Astrocyte of the spinal cord (primary cell): ENCODE measurements at regions not wholly inside any gene's neighbourhood (a gene's known extent, or its start where the extent isn't known, plus 50 kb on each side); places are given as distances from the start of the nearest gene placed in this dataset.

Experiments used
- DNase-seq: peaks from one replicate; pipeline ENCODE4 v3.0.0; 2011; ENCODE audit warnings: low read depth, low spot score
- H3K4me3 ChIP-seq: 2 replicates; pipeline ENCODE4 v1.5.1; 2011; ENCODE audit warnings: low read depth, mild to moderate bottlenecking, low read length, moderate library complexity
- in situ Hi-C: cut with HindIII; loops from 2 replicates; pipeline ENCODE4 v1.10.0; 2017; ENCODE audit warnings: low sequenced_read_pairs
- TF ChIP-seq, protein P1 (sequence below): IDR thresholded peaks from 2 replicates; pipeline ENCODE4 v1.5.1; 2012; ENCODE audit warnings: low read depth, mild to moderate bottlenecking, low read length, inconsistent platforms

DNA sequence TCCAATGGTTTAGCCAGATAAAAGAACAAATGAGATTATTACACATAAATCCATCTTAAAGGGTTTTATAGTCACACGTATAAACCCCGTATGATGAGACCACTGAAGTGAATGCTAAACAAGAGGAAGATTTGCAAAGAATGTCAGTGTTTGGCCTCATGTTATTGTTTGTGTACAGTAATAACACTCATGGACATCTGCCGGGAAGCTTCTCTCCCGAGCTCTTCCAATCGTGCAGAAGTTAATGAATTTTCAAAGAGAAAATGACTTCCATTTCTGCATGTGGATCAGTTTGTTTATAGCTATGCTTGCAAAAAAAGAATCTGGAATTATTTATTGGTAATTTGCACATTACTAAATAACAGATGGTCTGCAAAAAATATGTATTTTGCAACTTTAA lies 88.5 kb upstream of the APCDD1 start:
- H3K4me3 ChIP-seq = no peak overlapping the region
- DNase-seq = no peak
- in situ Hi-C loops = no loop called here
- TF ChIP-seq, protein P1, sequence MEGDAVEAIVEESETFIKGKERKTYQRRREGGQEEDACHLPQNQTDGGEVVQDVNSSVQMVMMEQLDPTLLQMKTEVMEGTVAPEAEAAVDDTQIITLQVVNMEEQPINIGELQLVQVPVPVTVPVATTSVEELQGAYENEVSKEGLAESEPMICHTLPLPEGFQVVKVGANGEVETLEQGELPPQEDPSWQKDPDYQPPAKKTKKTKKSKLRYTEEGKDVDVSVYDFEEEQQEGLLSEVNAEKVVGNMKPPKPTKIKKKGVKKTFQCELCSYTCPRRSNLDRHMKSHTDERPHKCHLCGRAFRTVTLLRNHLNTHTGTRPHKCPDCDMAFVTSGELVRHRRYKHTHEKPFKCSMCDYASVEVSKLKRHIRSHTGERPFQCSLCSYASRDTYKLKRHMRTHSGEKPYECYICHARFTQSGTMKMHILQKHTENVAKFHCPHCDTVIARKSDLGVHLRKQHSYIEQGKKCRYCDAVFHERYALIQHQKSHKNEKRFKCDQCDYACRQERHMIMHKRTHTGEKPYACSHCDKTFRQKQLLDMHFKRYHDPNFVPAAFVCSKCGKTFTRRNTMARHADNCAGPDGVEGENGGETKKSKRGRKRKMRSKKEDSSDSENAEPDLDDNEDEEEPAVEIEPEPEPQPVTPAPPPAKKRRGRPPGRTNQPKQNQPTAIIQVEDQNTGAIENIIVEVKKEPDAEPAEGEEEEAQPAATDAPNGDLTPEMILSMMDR = no peak

DNA sequence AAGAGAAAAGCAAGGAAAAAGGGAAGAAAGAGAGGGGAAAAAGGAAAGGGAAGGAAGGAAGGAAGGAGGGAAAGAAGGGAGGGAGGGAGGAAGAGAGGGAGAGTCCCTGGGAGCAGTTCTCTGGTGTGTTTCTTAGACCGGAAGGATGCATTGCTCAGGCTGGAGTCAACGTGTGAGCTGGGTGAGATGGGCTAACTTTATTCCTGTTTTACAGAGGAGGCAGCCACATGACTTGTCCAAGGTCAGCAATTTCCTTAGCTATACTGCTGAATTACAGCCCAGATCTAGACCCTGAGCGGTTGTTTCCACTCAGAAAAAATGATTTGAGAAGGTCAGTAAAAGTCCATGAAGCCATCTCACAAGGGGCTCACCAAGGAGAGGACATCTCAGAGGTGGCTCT lies 86.6 kb upstream of the APCDD1 start:
- no peak for DNase-seq
- no peak overlapping the region for H3K4me3 ChIP-seq
- in situ Hi-C loops = no loop called here
- TF ChIP-seq, protein P1 = no peak

DNA sequence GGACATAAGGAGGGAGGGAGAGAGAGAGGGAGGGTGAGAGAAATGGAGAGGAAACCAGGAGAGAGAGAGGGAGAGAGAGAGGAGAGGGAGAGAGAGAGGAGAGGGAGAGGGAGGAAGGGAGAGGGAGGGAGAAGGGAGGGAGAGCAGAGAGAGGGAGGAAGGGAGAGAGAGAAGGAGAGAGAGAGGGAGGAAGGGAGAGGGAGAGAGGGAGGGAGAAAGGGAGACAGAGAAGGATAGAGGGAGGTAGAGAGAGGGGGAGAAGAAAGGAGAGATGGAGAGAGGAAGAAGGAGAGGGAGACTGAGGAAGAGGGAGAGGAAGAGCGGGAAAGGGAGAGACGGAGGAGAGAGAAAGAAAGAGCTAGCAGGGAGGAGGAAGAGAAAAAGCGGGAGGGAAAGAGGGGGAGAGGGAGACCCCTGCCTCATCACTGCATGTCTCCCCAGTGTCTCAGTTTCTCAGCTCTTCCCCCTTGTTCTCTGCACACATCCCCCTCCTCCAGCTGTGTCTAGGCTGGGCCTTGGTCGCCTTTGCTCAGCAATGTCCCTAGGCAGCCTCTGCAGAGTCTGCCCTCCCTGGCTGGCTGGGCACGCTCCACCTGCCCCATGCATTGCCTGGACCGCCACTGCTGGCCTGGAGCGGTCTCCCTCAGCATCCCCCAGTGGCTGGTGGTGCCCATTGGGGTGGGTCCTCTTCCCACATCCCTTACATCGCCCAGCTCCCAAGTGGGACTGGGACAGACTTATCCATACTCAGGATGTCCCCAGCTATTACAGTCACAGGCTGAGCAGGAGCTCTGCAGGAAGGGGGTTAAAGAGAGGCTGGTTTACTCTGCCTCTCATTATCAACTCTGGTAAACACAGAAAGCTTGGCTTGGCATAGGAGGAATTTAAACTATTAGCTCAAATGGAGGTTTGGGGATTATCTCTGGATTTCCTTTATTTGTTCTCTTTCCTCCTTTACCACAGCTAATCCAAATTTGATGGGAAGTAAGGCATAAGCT lies 85.7 kb upstream of the APCDD1 start:
- DNase-seq = no peak
- no peak overlapping the region for H3K4me3 ChIP-seq
- TF ChIP-seq, protein P1 = no peak
- in situ Hi-C loops = no loop called here

DNA sequence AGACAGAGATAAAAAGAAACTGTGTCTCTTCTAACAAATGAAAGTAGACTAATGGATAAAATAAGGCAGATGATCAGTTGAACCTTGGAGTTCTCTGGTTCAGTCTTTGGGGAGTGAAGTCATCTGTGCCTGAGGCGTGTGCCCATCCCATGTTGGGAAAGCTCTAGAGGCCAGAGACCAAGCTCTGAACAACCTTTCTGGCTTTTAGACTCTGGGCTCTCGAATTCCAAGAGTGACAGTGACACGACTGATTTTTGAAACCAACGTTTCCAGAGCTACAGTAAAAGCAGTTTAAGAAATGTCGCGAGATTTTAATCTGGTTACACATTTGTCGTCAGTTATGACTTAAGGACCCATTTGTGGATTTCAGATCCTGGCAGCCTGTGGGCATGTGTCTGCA lies 83.7 kb upstream of the APCDD1 start:
- in situ Hi-C loops = no loop called here
- DNase-seq = no peak
- H3K4me3 ChIP-seq = no peak overlapping the region
- TF ChIP-seq, protein P1 = no peak

DNA sequence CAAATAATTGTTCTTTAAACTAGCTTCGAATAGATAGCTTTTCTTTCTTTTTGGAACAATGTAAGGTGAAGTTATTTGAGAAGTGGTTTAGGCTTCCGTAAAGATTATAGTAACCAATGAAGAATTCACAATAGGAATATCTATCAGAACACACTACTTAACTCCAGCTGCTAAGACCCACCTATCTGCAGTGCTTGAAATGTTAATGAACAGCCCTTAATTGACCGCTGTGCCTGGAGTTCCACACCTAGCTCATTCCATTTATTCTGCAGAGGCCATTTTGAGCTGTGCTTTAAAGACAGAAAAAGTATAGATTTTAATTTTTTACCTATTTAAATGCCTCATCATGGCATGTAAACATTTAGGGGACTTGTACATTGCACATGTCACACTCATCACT lies 83.3 kb upstream of the APCDD1 start:
- TF ChIP-seq, protein P1 = no peak
- DNase-seq = no peak
- no peak overlapping the region for H3K4me3 ChIP-seq
- in situ Hi-C loops = no loop called here

DNA sequence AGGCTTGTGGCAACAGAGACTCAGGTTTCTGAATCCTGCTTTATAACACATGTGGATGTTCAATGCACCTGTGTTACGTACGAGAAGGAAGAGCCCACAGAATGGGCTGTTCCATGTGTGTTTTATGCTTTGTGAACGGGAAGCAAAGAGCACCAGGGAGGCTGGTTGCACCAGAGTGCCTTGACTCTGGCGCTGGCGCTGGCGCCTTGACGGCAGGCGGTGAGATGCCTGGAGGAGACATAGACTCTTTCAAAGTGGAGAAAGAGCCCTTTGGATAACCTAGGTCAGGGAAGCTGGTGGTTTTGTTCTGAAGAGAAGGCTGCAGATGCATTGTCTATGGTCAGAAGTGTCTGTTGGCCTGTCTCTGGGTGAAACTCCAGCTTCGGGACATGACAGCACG lies 80.2 kb upstream of the APCDD1 start:
- in situ Hi-C loops = no loop called here
- TF ChIP-seq, protein P1 = no peak
- DNase-seq = no peak

More for the DNA sequence above, 80.2 kb upstream of the APCDD1 start:
- no peak overlapping the region for H3K4me3 ChIP-seq
